Esophagus squamous epithelium (tissue), 5 donors: ENCODE measurements at regions not wholly inside any gene's neighbourhood (a gene's known extent, or its start where the extent isn't known, plus 50 kb on each side); places are given as distances from the start of the nearest gene placed in this dataset.

ENCODE experiments used
- DNase-seq: peaks from one replicate; lab custom pipeline; 2025; lab: John Stamatoyannopoulos, UW
- H3K27ac ChIP-seq, 4 donors: fragments of 200-600 bp; sonication (generic); one replicate each; pipeline ENCODE4 v1.5.1; 2016 to 2019; ENCODE audit warnings: mild to moderate bottlenecking in 1 of 4
- H3K27me3 ChIP-seq, 4 donors: fragments of 200-600 bp; sonication (generic); 1 replicate in 3 of 4; 2 replicates in 1 of 4; pipeline versions ENCODE4 v1.5.1 to v1.6.0; 2017 to 2021; ENCODE audit warnings: antibody characterized with exemption in 1 of 4
- H3K36me3 ChIP-seq, 3 donors: fragments of 200-600 bp; sonication (generic); one replicate each; pipeline ENCODE4 v1.5.1; 2016 to 2019
- H3K4me1 ChIP-seq, 3 donors: fragments of 200-600 bp; sonication (generic); one replicate each; pipeline ENCODE4 v1.5.1; 2017 to 2019
- H3K4me3 ChIP-seq, 4 donors: fragments of 200-600 bp; sonication (generic); 1 replicate in 3 of 4; 2 replicates in 1 of 4; pipeline ENCODE4 v1.5.1; 2016 to 2019; ENCODE audit warnings: mild to moderate bottlenecking in 2 of 4, moderate library complexity in 1 of 4
- H3K9me3 ChIP-seq, 3 donors: fragments of 200-600 bp; sonication (generic); one replicate each; pipeline ENCODE4 v1.5.1; 2016 to 2019
- CTCF ChIP-seq, 6 experiments: fragments of 450-650 bp in 4 of 6; fragments of 200-600 bp in 2 of 6; sonication (generic) in 2 of 6; IDR thresholded peaks; one replicate each; pipeline ENCODE4 v1.5.1; 2016 to 2019; ENCODE audit warnings: antibody characterized with exemption in 6 of 6, mild to moderate bottlenecking in 4 of 6, moderate library complexity in 4 of 6
- POLR2A ChIP-seq, 4 donors: fragments of 450-650 bp; IDR thresholded peaks; one replicate each; pipeline ENCODE4 v1.6.1; 2017; ENCODE audit warnings: antibody characterized with exemption in 4 of 4, mild to moderate bottlenecking in 4 of 4, moderate library complexity in 3 of 4
- WGBS, 2 donors: methylation state at CpG; one replicate each; pipeline ENCODE4 v1.1.5; 2018; 5-methylcytosine and 5-hydroxymethylcytosine counted together
- intact Hi-C: fragments of 100-400 bp; cut with DNase I; formaldehyde crosslinking; loops from one replicate; pipeline ENCODE4 v1.15.0; 2022
- donor health status: DM: yes; HTN: yes; CAD: no.

DNA sequence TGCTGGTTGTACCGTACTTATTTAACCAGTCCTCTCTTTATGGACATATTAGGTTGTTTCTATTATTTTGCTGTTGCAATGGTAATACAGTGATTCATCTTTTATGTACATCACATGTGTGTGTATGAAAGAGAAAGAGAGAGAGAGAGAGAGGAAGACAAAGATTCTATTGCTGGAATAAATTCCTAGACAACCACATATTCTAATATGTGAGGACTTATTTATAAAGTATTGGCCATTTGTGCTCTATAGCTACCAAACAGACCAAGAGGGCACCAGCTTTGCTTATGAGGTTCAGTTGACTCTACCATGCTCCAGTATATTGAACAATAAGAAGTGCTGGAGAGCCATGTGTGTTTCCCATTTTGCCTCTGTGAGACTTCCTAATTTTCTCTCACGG is 513.5 kb downstream of the DMAC1 start:
- no peak overlapping the region for H3K27ac ChIP-seq
- WGBS, 2 donors: 61 to 73% methylated on average over 2 of the region's 2 CpGs
- H3K36me3 ChIP-seq: no peaks in the 10 kb centered on the region
- no peak for TF ChIP-seq POLR2A (IDR thresholded peaks at IDR 0.05)
- no peak for TF ChIP-seq CTCF (IDR thresholded peaks at IDR 0.05)
- intact Hi-C loops: no loop called here
- no peak overlapping the region for H3K4me3 ChIP-seq
- no peaks in the 10 kb centered on the region for H3K27me3 ChIP-seq
- no peak for DNase-seq
- no peaks in the 10 kb centered on the region for H3K9me3 ChIP-seq
- H3K4me1 ChIP-seq: no peaks in the 10 kb centered on the region

- H3K9me3 ChIP-seq: no peaks in the 10 kb centered on the region
- DNase-seq: no peak
- 63 to 81% methylated on average over 5 of the region's 5 CpGs for WGBS, 2 donors
- no peak overlapping the region for H3K4me3 ChIP-seq
- intact Hi-C loops: no loop called here
- H3K4me1 ChIP-seq: no peaks in the 10 kb centered on the region
- no peaks in the 10 kb centered on the region for H3K36me3 ChIP-seq
- no peaks in the 10 kb centered on the region for H3K27me3 ChIP-seq
- no peak overlapping the region for H3K27ac ChIP-seq
- no peak for TF ChIP-seq POLR2A (IDR thresholded peaks at IDR 0.05)
- no peak for TF ChIP-seq CTCF (IDR thresholded peaks at IDR 0.05)
These were observed 514.4 kb downstream of the DMAC1 start for GRCh38 chr9:7285199-7285598.

GRCh38 chr9:7284517-7284916 is 515.1 kb downstream of the DMAC1 start:
- H3K4me3 ChIP-seq: no peak overlapping the region
- DNase-seq: no peak
- 38 to 40% methylated on average over 2 of the region's 2 CpGs for whole genome bisulfite sequencing, 2 donors
- no peaks in the 10 kb centered on the region for H3K9me3 ChIP-seq
- TF ChIP-seq POLR2A (IDR thresholded peaks at IDR 0.05) (no peak), CTCF (IDR thresholded peaks at IDR 0.05) (no peak)
- H3K4me1 ChIP-seq: no peaks in the 10 kb centered on the region
- no peak overlapping the region for H3K27ac ChIP-seq
- H3K36me3 ChIP-seq: no peaks in the 10 kb centered on the region
- no peaks in the 10 kb centered on the region for H3K27me3 ChIP-seq
- intact Hi-C loops: no loop called here

- Histone ChIP-seq H3K27ac (no peak overlapping the region), H3K36me3 (no peaks in the 10 kb centered on the region), H3K9me3 (no peaks in the 10 kb centered on the region), H3K4me1 (no peaks in the 10 kb centered on the region), H3K27me3 (no peaks in the 10 kb centered on the region), H3K4me3 (no peak overlapping the region)
- WGBS, 2 donors: 60 to 89% methylated on average over 1 of the region's 1 CpG
- intact Hi-C loops: no loop called here
- DNase-seq: no peak
- TF ChIP-seq CTCF (IDR thresholded peaks at IDR 0.05): no peak
- no peak for TF ChIP-seq POLR2A (IDR thresholded peaks at IDR 0.05)
These were observed 515.5 kb downstream of the DMAC1 start for GRCh38 chr9:7284117-7284516.

DNA sequence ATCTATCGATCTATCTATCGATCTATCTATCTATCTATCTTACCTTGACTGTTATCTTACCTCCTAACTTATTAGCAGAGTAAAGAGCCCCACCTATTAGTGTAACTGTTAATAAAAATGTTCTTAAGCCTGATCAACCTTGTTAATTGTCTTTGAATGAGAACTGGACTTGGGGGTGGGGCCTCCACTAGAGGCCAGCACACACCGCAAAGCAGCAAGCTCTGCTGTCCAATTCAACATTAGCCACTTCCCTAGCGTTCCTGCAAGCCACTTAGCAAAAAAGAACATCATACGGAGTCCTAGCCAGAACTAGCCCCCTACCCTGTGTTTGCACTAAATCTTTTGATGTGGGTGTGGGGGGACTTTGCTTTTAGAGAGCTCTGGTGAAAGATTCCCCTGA is 515.8 kb downstream of the KDM4C start:
- intact Hi-C loops: loop anchor here (10.0 kb wide), 1 partner anchor 59 kb away; no protein-coding TSS in a partner anchor
- H3K4me3 ChIP-seq: no peak overlapping the region
- no peak for TF ChIP-seq POLR2A (IDR thresholded peaks at IDR 0.05)
- peak in 1 of 6 experiments; percentile 8 for TF ChIP-seq CTCF (IDR thresholded peaks at IDR 0.05)
- 69 to 82% methylated on average over 5 of the region's 5 CpGs for WGBS, 2 donors
- no peaks in the 10 kb centered on the region for H3K36me3 ChIP-seq
- DNase-seq: no peak
- no peaks in the 10 kb centered on the region for H3K27me3 ChIP-seq
- H3K4me1 ChIP-seq: no peaks in the 10 kb centered on the region
- no peaks in the 10 kb centered on the region for H3K9me3 ChIP-seq
- H3K27ac ChIP-seq: no peak overlapping the region
